C1 segment of cervical spinal cord (tissue), 14 donors: ENCODE measurements at regions not wholly inside any gene's neighbourhood (a gene's known extent, or its start where the extent isn't known, plus 50 kb on each side); places are given as distances from the start of the nearest gene placed in this dataset.
"Not testable (repeated sequence)": the region's sequence is repeated elsewhere in the genome, so short reads cannot be mapped to it uniquely, and the experiment has no call there.

Source experiments
- DNase-seq, 14 donors: peaks; one replicate each; lab custom pipeline; 2025; lab: John Stamatoyannopoulos, UW

DNA sequence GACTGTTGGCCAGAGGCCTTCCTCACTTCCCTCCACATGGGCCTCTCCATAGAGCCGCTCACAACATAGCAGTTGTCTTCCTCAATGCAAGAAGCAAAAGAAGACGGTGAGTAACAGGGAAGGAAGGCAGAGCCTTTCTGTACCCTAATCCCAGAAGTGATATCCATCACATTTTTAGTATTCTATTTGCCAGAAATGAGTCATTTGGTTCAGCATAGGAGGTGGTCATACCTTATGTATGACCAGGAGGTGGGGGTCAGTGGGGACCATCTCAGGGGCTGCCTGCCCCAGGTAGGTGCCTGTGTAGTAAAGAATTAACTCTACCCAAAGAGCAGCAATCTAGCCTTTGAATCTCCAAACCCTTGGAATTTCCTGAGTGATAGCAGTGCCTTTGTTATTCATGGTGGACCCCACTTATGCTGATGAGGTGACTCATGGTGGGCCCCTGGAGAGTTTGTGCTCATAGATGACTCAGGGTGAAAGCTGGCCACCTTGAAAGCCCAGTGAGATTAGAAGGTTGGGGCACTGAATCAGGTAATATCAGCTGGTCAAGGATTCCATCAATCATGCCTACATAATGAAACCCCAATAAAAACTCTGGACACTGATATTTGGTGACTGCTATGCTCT is 323.9 kb upstream of the IGF1R start:
- no peak for DNase-seq

- DNase-seq: no peak
Measured at GRCh38 chr15:98326804-98327203, 321.5 kb upstream of the IGF1R start.

GRCh38 chr15:98330258-98330657 is 318.1 kb upstream of the IGF1R start:
- no peak for DNase-seq

GRCh38 chr15:98330692-98331435 is 317.5 kb upstream of the IGF1R start:
- DNase-seq: no peak

GRCh38 chr15:98331676-98332075 is 316.7 kb upstream of the IGF1R start:
- DNase-seq: no peak

DNA sequence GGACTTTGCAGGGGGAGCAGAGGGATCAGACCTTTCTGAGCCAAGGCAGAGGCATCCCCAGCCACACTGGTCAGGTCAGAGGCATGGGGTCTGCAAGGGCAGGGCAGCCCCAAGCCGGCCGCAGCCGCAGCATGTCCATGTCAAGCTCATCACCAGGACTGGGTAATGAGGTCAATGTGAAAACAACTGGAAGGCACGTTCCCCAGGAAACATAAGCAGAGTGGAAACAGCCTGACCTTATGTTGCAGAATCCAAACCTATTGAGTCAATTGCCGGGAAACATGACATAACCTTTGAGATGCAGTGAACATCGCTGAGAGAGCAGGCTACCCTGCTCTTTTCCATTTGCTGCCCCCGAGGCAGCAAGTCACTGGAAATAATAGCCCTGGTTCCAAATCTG is 315.1 kb upstream of the IGF1R start:
- DNase-seq: no peak

DNA sequence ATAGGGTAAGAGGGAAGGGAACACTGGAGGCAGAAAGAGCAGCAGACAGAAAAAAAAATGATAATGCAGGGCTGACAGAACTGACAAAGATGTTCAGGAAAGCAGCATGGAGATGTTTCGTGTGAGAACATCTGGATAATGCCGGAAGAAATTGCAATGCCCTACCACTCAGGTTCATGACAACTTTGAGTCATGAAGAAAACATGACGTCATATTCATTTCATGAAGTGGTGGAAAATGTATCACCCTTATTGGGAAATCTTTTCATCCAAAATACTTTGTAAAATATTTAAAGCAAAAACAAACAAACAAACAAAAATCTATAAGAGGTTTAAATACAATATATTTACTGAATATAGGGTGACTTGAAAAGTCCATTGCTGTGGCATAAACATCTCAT is 305.4 kb upstream of the IGF1R start:
- no peak for DNase-seq

GRCh38 chr15:98344591-98344990 is 303.7 kb upstream of the IGF1R start:
- no peak for DNase-seq

DNA sequence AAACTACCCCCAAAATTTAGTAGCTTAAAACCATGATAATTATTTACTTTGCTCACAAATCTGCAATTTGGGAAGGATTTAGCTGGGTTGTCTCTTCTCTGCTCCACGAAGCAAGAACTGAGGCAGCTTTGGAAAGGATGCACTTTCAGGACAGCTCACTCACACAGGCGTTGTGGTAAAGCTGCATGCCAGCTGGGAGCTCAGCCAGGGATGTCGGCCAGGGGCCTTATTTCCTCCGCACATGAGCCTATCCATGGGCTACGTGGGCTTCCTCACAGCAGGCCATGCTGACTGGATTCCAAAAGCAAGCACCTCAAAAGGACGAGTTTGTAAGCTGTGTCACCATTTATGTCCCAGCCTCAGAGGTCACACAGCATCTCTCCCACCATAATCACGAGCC is 301.3 kb upstream of the IGF1R start:
- DNase-seq: no peak

GRCh38 chr15:98347866-98348265 is 300.5 kb upstream of the IGF1R start:
- DNase-seq: no peak

DNA sequence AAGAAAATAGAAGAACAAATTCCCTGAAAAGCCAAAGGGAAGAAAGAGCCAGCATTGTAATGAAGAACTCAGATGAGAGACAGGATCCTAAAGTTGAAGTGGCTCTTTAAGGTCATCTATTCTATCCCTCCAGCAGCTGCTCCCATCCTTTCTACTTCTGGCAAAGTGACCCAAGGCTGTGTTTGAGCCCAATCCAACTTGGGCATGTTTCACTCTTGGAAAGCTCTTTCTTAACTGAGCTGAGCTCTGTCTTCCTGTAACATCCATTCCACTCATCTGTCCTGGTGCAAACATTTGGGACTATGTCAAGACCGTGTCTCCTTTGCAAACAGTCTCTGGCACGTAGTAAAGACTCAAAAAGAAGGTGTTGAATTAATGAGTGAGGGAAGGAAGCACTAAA is 298.1 kb upstream of the IGF1R start:
- no peak for DNase-seq

GRCh38 chr15:98358274-98358673 is 290.1 kb upstream of the IGF1R start:
- not testable (repeated sequence) for DNase-seq

DNA sequence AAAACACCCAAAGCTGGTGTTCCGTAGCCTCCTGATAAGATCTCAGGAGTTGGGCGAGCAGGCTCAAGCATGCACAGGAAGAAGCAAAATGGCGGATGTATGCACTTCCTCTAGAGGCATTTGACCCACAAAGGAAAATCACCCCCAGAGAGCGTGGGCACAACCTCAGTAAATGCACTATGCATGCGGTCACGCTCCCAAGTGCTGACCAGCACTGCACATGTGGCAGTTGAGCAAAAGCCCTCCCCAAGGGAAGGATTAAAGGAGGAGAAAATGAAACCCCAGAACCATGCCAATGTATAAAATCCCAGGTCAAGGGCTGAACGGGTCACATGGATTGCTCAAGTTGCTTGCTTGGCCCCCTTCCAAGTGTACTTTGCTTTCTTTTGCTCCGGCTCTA is 289.4 kb upstream of the IGF1R start:
- DNase-seq: no peak

DNA sequence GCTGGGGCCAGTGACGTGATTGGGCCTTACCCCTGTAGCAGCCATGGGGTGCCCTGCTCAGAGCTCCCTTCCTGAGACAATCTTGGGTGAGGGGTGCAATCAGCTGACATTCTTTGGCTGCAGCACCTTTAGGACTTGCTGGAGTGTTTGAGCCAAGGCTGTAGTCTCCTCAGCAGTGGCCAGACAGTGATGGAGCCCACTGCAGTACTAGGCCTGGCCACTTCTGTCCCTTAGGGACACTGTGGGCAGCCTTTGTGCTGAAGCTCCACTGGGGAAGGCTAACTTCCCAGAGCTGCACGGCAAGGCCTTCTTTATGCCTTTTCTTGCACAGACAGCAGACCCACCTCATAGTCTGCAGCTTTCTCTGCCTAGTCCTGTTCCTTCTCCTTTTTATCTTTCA is 284.9 kb upstream of the IGF1R start:
- DNase-seq: no peak

DNA sequence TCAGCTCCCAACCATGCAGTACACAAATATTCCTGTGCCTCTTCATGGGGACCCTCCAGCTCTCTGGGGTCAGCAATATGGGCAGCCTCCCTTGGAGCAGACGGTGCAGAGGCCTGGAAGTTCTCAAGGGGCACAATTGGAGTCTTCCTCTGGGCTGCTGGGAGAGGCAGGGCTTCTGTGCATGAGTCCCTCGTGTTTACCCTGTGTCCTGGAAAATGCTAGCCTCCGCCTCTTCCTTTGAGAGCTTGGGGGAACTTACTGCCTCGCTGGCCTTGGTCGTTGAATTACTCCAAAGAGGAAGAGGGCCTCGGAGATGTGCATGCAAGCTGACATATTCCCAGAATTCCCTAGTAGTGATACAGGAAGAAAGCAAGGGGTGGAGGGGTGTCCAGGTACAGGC is 284.4 kb upstream of the IGF1R start:
- DNase-seq: no peak

DNA sequence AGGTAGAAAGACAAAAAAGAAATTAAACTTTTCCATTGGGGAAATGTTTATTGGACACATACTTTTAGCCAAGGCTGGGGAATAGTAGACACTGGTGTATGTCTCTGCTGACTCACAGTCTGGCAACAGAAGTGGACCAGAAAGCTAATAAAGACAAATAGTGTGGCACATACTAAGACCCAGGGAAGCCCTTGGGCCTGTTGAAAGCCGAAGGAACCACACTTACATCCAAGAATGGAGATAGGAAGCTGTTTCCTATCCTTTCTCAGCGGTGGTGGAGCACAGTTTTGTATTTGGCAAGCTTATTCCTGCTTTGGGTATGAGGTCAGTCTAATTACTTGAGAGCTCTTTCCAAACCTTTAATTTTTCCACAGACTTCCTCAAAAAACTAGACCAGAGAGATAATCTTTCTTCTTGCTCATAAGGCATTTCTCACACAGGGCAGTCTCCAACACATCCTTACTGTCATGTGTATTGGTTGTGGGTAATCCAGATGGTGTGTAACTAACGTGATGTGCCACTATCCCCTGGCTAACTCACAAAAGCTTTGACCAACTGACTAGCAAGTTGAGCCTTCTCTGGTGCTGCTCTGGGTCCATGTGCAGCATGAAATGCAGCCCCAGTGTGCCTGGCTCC is 279.1 kb upstream of the IGF1R start:
- no peak for DNase-seq

DNA sequence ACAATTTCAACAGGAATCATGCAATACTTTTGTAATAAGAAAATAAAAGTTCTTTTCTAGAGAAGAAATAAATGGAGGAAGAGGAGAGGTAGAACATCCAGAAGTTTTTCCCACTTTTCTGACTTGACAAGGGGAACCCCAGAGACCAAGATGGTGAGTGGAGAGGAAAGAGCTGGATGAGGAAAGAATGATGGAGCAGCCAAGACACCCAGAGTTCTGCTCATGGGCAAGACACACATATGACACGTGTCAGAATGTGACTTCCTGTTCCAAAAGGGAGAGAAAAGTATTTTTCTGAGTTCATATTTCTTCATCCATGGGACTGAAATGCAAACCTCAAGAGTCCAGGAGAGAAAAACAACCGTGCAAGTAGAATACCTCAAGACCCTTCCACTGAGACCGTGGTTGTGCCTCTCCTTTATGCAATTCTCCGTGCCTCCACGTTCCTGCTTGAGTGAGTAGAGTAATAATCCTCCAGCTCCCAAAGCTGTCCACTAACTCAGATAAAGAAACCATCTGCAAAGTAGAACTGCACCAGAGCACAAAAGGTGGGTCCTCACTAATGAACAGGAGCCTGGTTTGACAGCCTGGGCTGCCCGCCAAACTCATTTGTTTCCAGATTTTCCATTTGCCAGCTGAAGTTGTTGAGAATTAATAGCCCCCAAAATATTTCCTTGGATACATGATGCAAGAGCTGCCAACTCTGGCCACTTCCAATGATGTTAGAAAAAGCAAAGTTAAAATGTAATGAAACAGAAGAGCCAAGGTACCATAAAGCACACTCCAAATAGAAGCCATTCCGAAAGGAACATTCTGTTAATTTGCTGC is 272.6 kb upstream of the IGF1R start:
- DNase-seq: peak in 1 of 14 donors; percentile 1

DNA sequence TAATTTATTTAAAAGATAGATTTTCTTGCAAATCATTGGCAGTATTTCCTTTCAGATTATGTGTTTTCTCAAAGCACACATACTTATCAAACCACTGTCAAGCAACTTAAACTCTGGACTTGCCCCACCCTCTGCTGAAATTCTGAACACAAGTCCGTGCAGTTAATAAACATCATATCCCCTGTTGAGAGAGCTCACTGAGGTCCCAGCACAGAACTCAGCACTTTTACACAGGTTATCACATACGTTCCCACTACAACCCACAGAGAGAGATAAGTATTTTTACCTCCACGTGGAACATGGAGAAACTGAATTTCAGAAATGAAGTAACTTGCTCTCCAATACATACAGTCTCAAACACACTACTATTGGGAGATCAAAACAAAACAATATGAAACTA is 267.6 kb upstream of the IGF1R start:
- DNase-seq: no peak

- DNase-seq: no peak
Measured at GRCh38 chr15:98381446-98381845, 266.9 kb upstream of the IGF1R start.

- DNase-seq: no peak
Measured at GRCh38 chr15:98382139-98382538, 266.2 kb upstream of the IGF1R start.

DNA sequence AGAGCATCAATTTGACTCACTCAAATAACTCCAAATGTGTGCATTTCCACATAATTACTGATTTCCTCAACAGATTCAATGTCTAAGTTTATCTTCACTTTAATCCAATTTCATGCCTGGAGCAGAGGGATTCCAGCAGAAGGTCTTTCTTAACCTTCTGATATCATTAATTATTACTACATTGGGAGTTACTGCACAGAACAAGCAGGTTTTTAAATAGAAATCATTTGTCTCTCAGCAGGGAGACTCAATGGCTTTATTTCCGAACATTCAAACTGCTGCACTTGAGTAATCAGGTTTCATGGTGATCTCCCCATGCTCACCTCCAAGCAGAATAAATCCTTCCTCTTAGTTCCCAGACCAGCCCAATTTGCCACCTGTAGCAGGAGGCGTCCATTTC is 264.8 kb upstream of the IGF1R start:
- no peak for DNase-seq

DNA sequence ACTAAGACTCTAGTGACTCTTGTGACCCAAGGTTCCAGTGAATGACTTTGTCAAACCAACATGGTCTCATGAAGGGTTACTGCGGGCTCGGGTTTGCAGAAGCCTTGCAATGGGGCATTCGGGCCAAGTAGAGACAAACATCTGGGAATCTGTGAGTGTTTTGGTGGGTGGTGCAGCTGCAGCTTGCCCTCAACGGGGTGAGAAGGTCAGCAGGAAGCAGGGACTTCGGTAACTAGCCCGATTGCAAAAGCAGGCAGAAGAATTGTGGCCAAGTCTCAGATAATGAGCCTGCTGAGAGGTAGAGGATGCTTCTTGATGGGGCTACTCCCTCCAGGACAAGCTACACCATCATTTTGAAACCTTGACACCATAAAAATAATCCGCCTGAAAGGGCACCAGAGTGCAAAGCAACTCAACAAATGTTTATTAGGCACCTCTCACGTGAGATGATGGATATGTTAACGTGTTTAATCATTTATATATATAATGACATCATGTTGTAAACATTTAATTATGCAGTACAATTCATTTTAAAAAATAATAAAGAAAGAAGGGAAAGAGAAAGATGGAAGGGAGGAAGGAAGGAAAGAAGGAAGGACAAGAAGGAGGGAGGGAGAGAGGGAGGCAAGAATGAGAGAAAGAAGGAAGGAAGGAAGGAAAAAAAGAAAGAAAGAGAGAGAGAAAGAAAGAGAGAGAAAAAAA is 263.9 kb upstream of the IGF1R start:
- DNase-seq: no peak
